ENCODE measurements at regions not wholly inside any gene's neighbourhood (a gene's known extent, or its start where the extent isn't known, plus 50 kb on each side); places are given as distances from the start of the nearest gene placed in this dataset.
"Not testable (repeated sequence)": the region's sequence is repeated elsewhere in the genome, so short reads cannot be mapped to it uniquely, and the experiment has no call there.

GRCh38 chr7:9919-10318 lies 182.5 kb upstream of the FAM20C start:
- DNase-seq: not testable (repeated sequence)

- not testable (repeated sequence) for DNase-seq
Observed at GRCh38 chr7:32565-33280, 159.6 kb upstream of the FAM20C start.

- not testable (repeated sequence) for DNase-seq
Observed at GRCh38 chr7:35121-35541, 157.2 kb upstream of the FAM20C start.

GRCh38 chr7:36539-36938 lies 155.8 kb upstream of the FAM20C start:
- not testable (repeated sequence) for DNase-seq

- DNase-seq: not testable (repeated sequence)
Observed at GRCh38 chr7:37656-38055, 154.7 kb upstream of the FAM20C start.

GRCh38 chr7:38444-38843 lies 153.9 kb upstream of the FAM20C start:
- not testable (repeated sequence) for DNase-seq

GRCh38 chr7:39984-40740 lies 152.2 kb upstream of the FAM20C start:
- DNase-seq: not testable (repeated sequence)

GRCh38 chr7:40799-41750 lies 151.3 kb upstream of the FAM20C start:
- no peak for DNase-seq

GRCh38 chr7:41917-42565 lies 150.3 kb upstream of the FAM20C start:
- DNase-seq: no peak

- no peak for DNase-seq
Observed at GRCh38 chr7:43791-44540, 148.4 kb upstream of the FAM20C start.

GRCh38 chr7:44541-44896 lies 147.9 kb upstream of the FAM20C start:
- no peak for DNase-seq

GRCh38 chr7:45106-46090 lies 147.0 kb upstream of the FAM20C start:
- DNase-seq: no peak

GRCh38 chr7:46123-46829 lies 146.1 kb upstream of the FAM20C start:
- DNase-seq: no peak

GRCh38 chr7:46830-47140 lies 145.6 kb upstream of the FAM20C start:
- DNase-seq: no peak

- DNase-seq: no peak
Observed at GRCh38 chr7:51456-52068, 140.8 kb upstream of the FAM20C start.

GRCh38 chr7:52100-52499 lies 140.3 kb upstream of the FAM20C start:
- DNase-seq: no peak

GRCh38 chr7:53531-53930 lies 138.8 kb upstream of the FAM20C start:
- DNase-seq: no peak

- no peak for DNase-seq
Observed at GRCh38 chr7:54615-55014, 137.8 kb upstream of the FAM20C start.
